Stimulated activated CD4-positive, alpha-beta T cell treated with anti-CD3 and anti-CD28 coated beads, Interleukin-1b, Interleukin-23, amount 100 ng/mL, for 1 hour (primary cell): ENCODE measurements at regions not wholly inside any gene's neighbourhood (a gene's known extent, or its start where the extent isn't known, plus 50 kb on each side); places are given as distances from the start of the nearest gene placed in this dataset.

Experiments
- DNase-seq, 2 donors: peaks; one replicate each; pipeline ENCODE4 v3.0.0-alpha.2; 2020; ENCODE audit warnings: low read depth in 2 of 2

- no peak for DNase-seq
These were observed 103.8 kb upstream of the CRHR1 start for GRCh38 chr17:45680360-45680759.

GRCh38 chr17:45681706-45682105, 102.4 kb upstream of the CRHR1 start:
- DNase-seq = no peak

GRCh38 chr17:45686250-45686649, 97.9 kb upstream of the CRHR1 start:
- no peak for DNase-seq

GRCh38 chr17:45687594-45687993, 96.5 kb upstream of the CRHR1 start:
- no peak for DNase-seq

GRCh38 chr17:45688353-45688752, 95.8 kb upstream of the CRHR1 start:
- DNase-seq = no peak

GRCh38 chr17:45688820-45689219, 95.3 kb upstream of the CRHR1 start:
- DNase-seq = no peak

GRCh38 chr17:45689451-45689850, 94.7 kb upstream of the CRHR1 start:
- no peak for DNase-seq

GRCh38 chr17:45690625-45691275, 93.4 kb upstream of the CRHR1 start:
- no peak for DNase-seq

- no peak for DNase-seq
These were observed 91.5 kb upstream of the CRHR1 start for GRCh38 chr17:45692661-45693060.

GRCh38 chr17:45693792-45694191, 90.3 kb upstream of the CRHR1 start:
- DNase-seq = no peak

- no peak for DNase-seq
These were observed 87.7 kb upstream of the CRHR1 start for GRCh38 chr17:45696442-45696841.

- DNase-seq = no peak
These were observed 87.0 kb upstream of the CRHR1 start for GRCh38 chr17:45697076-45697475.

- no peak for DNase-seq
These were observed 83.7 kb upstream of the CRHR1 start for GRCh38 chr17:45700171-45701090.

- DNase-seq = no peak
These were observed 81.4 kb upstream of the CRHR1 start for GRCh38 chr17:45702666-45703266.

GRCh38 chr17:45703348-45703747, 80.8 kb upstream of the CRHR1 start:
- no peak for DNase-seq

- DNase-seq = no peak
These were observed 80.3 kb upstream of the CRHR1 start for GRCh38 chr17:45703806-45704205.

GRCh38 chr17:45704251-45704650, 79.9 kb upstream of the CRHR1 start:
- no peak for DNase-seq

- no peak for DNase-seq
These were observed 78.8 kb upstream of the CRHR1 start for GRCh38 chr17:45705123-45706009.

- DNase-seq = no peak
These were observed 78.1 kb upstream of the CRHR1 start for GRCh38 chr17:45706033-45706432.

- no peak for DNase-seq
These were observed 75.3 kb upstream of the CRHR1 start for GRCh38 chr17:45708707-45709290.

- no peak for DNase-seq
These were observed 74.3 kb upstream of the CRHR1 start for GRCh38 chr17:45709728-45710288.
